K562 (cell line): ENCODE measurements at regions not wholly inside any gene's neighbourhood (a gene's known extent, or its start where the extent isn't known, plus 50 kb on each side); places are given as distances from the start of the nearest gene placed in this dataset.

Experiments used
- CBX8 ChIP-seq: fragments of 200-600 bp; sonication (generic); IDR thresholded peaks from 2 replicates; pipeline ENCODE4 v1.6.1; 2012; ENCODE audit warnings: borderline replicate concordance, mixed run types, low read depth, mild to moderate bottlenecking, moderate library complexity, mixed read lengths, low read length, control low read depth, inconsistent platforms; ENCODE audit not compliant: poor library complexity, severe bottlenecking; ENCODE audit errors: extremely low read depth
- FOXK2 ChIP-seq, 2 experiments: fragments of 450-650 bp; IDR thresholded peaks in 1 of 2; conservative IDR thresholded peaks in 1 of 2; 2 replicates each; pipeline ENCODE4 v1.6.1; 2016; ENCODE audit warnings: low read depth in 2 of 2, mild to moderate bottlenecking in 1 of 2
- MBD2 ChIP-seq: sonication (generic); IDR thresholded peaks from 2 replicates; pipeline ENCODE4 v1.6.1; 2016; ENCODE audit warnings: low read depth, borderline replicate concordance
- POLR2AphosphoS2 ChIP-seq: IDR thresholded peaks from 2 replicates; pipeline ENCODE4 v1.6.1; 2012; ENCODE audit warnings: low read length, improper control_type of control experiment
- ZNF407 ChIP-seq: fragments of 450-650 bp; IDR thresholded peaks from 2 replicates; pipeline ENCODE4 v1.6.1; 2016; ENCODE audit warnings: low read depth
- ZNF695 ChIP-seq: fragments of 450-650 bp; formaldehyde crosslinking; IDR thresholded peaks from 2 replicates; pipeline ENCODE4 v1.4.0; 2020; ENCODE audit warnings: mild to moderate bottlenecking, moderate library complexity

GRCh38 chr3:101999177-101999779 is 150.0 kb downstream of the NFKBIZ start (continued):
- no peak for TF ChIP-seq ZNF407
- no peak for TF ChIP-seq POLR2AphosphoS2
- TF ChIP-seq CBX8 = no peak
- TF ChIP-seq ZNF695 (CRISPR knock-in tag) = no peak
- TF ChIP-seq MBD2 = no peak
- TF ChIP-seq FOXK2 (conservative IDR thresholded peaks at IDR 0.05 in 1 of 2, IDR thresholded peaks at IDR 0.05 in 1 of 2; ENCODE audit: low read depth in 2 of 2) = no peak
